CD14-positive monocyte (primary cell): ENCODE measurements at regions not wholly inside any gene's neighbourhood (a gene's known extent, or its start where the extent isn't known, plus 50 kb on each side); places are given as distances from the start of the nearest gene placed in this dataset.

Source experiments
- DNase-seq, 3 donors: peaks; one replicate each; pipeline ENCODE4 v3.0.0-alpha.2; 2011 to 2022
- H2AFZ ChIP-seq: 2 replicates; pipeline ENCODE4 v1.6.0; 2012; ENCODE audit warnings: mild to moderate bottlenecking, low read depth, low read length, inconsistent platforms; ENCODE audit not compliant: insufficient read depth, poor library complexity, severe bottlenecking
- H3K27ac ChIP-seq, 2 donors: 1 replicate in 1 of 2; 2 replicates in 1 of 2; pipeline ENCODE4 v1.5.1; 2012 to 2013; ENCODE audit warnings: low read length in 2 of 2, control low read depth in 1 of 2, inconsistent platforms in 1 of 2, low read depth in 1 of 2, mild to moderate bottlenecking in 1 of 2
- H3K27me3 ChIP-seq, 2 donors: one replicate each; pipeline versions ENCODE4 v1.6.0 to v1.6.1; 2011 to 2013; ENCODE audit warnings: low read length in 2 of 2; ENCODE audit not compliant: control insufficient read depth in 2 of 2, insufficient read depth in 2 of 2
- H3K36me3 ChIP-seq, 2 donors: replicated peaks in 1 of 2; 1 replicate in 1 of 2; 2 replicates in 1 of 2; pipeline versions ENCODE4 v1.5.1 to v1.6.1; 2012 to 2013; ENCODE audit warnings: low read length in 2 of 2, control low read depth in 1 of 2, inconsistent platforms in 1 of 2, mild to moderate bottlenecking in 1 of 2; ENCODE audit not compliant: insufficient read depth in 2 of 2, control insufficient read depth in 1 of 2
- H3K4me1 ChIP-seq, 2 donors: 1 replicate in 1 of 2; 2 replicates in 1 of 2; pipeline versions ENCODE4 v1.5.1 to v1.6.1; 2012 to 2013; ENCODE audit warnings: low read length in 2 of 2, control low read depth in 1 of 2, inconsistent platforms in 1 of 2, mild to moderate bottlenecking in 1 of 2, moderate library complexity in 1 of 2; ENCODE audit not compliant: insufficient read depth in 2 of 2, control insufficient read depth in 1 of 2
- H3K4me2 ChIP-seq: replicated peaks from 2 replicates; pipeline ENCODE3; 2012; ENCODE audit warnings: low read length, moderate library complexity, mild to moderate bottlenecking; ENCODE audit not compliant: poor library complexity, severe bottlenecking; ENCODE audit errors: extremely low read depth
- H3K4me3 ChIP-seq, 3 experiments: fragments of 200-600 bp in 1 of 3; sonication (generic) in 1 of 3; replicated peaks in 1 of 3; 1 replicate in 2 of 3; 2 replicates in 1 of 3; pipeline ENCODE4 v1.5.1; 2011 to 2013; ENCODE audit warnings: low read length in 3 of 3, mild to moderate bottlenecking in 3 of 3, control low read depth in 2 of 3, low read depth in 2 of 3, inconsistent platforms in 1 of 3, moderate library complexity in 1 of 3
- H3K79me2 ChIP-seq: 2 replicates; pipeline ENCODE4 v1.6.0; 2012; ENCODE audit warnings: mild to moderate bottlenecking, control low read depth, inconsistent platforms, low read length, moderate library complexity; ENCODE audit not compliant: insufficient read depth
- H3K9ac ChIP-seq: 2 replicates; pipeline ENCODE4 v1.6.0; 2017; ENCODE audit warnings: low read length, mild to moderate bottlenecking; ENCODE audit not compliant: insufficient read depth, poor library complexity, severe bottlenecking
- H3K9me3 ChIP-seq, 2 donors: replicated peaks in 1 of 2; 1 replicate in 1 of 2; 2 replicates in 1 of 2; pipeline versions ENCODE4 v1.5.1 to v1.6.1; 2012 to 2013; ENCODE audit warnings: low read length in 2 of 2, control low read depth in 1 of 2; ENCODE audit not compliant: control insufficient read depth in 1 of 2, insufficient read depth in 1 of 2
- H4K20me1 ChIP-seq: 2 replicates; pipeline ENCODE4 v1.6.0; 2012; ENCODE audit warnings: mild to moderate bottlenecking, low read length, control low read depth, moderate library complexity; ENCODE audit not compliant: insufficient read depth
- H3K27ac Mint-ChIP-seq, 7 donors: one replicate each; pipeline ENCODE4 v1.8.0; 2020; ENCODE audit warnings: mild to moderate bottlenecking in 7 of 7, mixed read lengths in 7 of 7, moderate library complexity in 6 of 7, inconsistent platforms in 2 of 7
- H3K27me3 Mint-ChIP-seq, 3 donors: one replicate each; pipeline ENCODE4 v1.8.0; 2021 to 2022; ENCODE audit warnings: low read depth in 3 of 3, mild to moderate bottlenecking in 3 of 3, mixed read lengths in 3 of 3, moderate library complexity in 3 of 3, inconsistent platforms in 1 of 3
- H3K36me3 Mint-ChIP-seq, 2 donors: one replicate each; pipeline ENCODE4 v1.8.0; 2020; ENCODE audit warnings: mixed read lengths in 2 of 2, inconsistent platforms in 1 of 2, mild to moderate bottlenecking in 1 of 2
- H3K4me1 Mint-ChIP-seq: one replicate; pipeline ENCODE4 v1.8.0; 2020; ENCODE audit warnings: mild to moderate bottlenecking, mixed read lengths
- H3K4me3 Mint-ChIP-seq, 2 donors: one replicate each; pipeline ENCODE4 v1.8.0; 2020; ENCODE audit warnings: mild to moderate bottlenecking in 2 of 2, mixed read lengths in 2 of 2, moderate library complexity in 1 of 2
- H3K9me3 Mint-ChIP-seq, 7 donors: one replicate each; pipeline ENCODE4 v1.8.0; 2020 to 2022; ENCODE audit warnings: mixed read lengths in 7 of 7, mild to moderate bottlenecking in 6 of 7, moderate library complexity in 6 of 7, inconsistent platforms in 2 of 7
- WGBS: methylation state at CpG from one replicate; pipeline ENCODE4 v1.1.5; 2013; ENCODE audit warnings: missing lambda C conversion rate; ENCODE audit not compliant: insufficient coverage; 5-methylcytosine and 5-hydroxymethylcytosine counted together
- intact Hi-C, 2 donors: fragments of 100-400 bp; cut with micrococcal nuclease; formaldehyde crosslinking; loops; one replicate each; pipeline versions ENCODE4 v1.15.0 to v1.15.1; 2023
- TF ChIP-seq, protein P1 (sequence below): fragments of 200-600 bp; IDR thresholded peaks from one replicate; pipeline ENCODE4 v1.8.0; 2022; ENCODE audit warnings: antibody characterized with exemption, mild to moderate bottlenecking

- Histone ChIP-seq H3K4me1 (no peaks in the 10 kb centered on the region), H3K9ac (no peak overlapping the region), H3K36me3 (no peaks in the 10 kb centered on the region), H2AFZ (no peak overlapping the region), H3K27ac (no peak overlapping the region), H3K4me3 (no peak overlapping the region), H4K20me1 (no peaks in the 10 kb centered on the region), H3K4me2 (no peak overlapping the region), H3K79me2 (no peaks in the 10 kb centered on the region), H3K27me3 (no peaks in the 10 kb centered on the region), H3K9me3 (no peaks in the 10 kb centered on the region)
- Mint-ChIP-seq H3K9me3 (no peaks in the 10 kb centered on the region), H3K36me3 (no peaks in the 10 kb centered on the region), H3K4me1 (peaks cover 9% of the 10 kb centered on the region), H3K27me3 (peaks cover 0 to 2% (median 0%) of the 10 kb centered on the region in 3 donors), H3K27ac (no peak overlapping the region), H3K4me3 (no peak overlapping the region)
- intact Hi-C loops = no loop called here
- no peak for DNase-seq
- WGBS = 32% methylated on average over 4 of the region's 4 CpGs
- TF ChIP-seq, protein P1, sequence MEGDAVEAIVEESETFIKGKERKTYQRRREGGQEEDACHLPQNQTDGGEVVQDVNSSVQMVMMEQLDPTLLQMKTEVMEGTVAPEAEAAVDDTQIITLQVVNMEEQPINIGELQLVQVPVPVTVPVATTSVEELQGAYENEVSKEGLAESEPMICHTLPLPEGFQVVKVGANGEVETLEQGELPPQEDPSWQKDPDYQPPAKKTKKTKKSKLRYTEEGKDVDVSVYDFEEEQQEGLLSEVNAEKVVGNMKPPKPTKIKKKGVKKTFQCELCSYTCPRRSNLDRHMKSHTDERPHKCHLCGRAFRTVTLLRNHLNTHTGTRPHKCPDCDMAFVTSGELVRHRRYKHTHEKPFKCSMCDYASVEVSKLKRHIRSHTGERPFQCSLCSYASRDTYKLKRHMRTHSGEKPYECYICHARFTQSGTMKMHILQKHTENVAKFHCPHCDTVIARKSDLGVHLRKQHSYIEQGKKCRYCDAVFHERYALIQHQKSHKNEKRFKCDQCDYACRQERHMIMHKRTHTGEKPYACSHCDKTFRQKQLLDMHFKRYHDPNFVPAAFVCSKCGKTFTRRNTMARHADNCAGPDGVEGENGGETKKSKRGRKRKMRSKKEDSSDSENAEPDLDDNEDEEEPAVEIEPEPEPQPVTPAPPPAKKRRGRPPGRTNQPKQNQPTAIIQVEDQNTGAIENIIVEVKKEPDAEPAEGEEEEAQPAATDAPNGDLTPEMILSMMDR = no peak
Measured at GRCh38 chr10:52650873-52651272, 121.7 kb downstream of the MBL2 start.

DNA sequence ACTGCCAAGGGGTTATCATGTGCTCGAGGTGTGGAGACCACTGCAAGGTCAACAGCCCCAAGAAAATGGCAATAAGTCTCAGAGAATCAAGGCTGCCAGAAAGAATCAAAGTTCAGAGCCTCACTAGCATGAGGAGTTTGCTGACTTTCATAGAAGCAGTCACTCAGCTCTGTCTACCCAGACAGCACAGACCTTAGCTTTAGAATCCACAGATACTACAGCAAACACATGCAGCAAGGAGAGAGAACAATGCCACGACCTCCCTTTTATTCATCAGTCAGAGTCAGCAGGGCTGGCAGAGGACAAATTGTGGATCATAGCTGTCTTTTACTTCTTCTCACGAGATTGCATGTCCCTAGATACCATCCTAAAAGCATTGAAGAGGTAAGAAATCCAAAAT lies 121.3 kb downstream of the MBL2 start:
- Mint-ChIP-seq H3K9me3 (no peaks in the 10 kb centered on the region), H3K4me3 (no peak overlapping the region), H3K36me3 (no peaks in the 10 kb centered on the region), H3K27me3 (peaks cover 0 to 2% (median 0%) of the 10 kb centered on the region in 3 donors), H3K4me1 (peaks cover 9% of the 10 kb centered on the region), H3K27ac (no peak overlapping the region)
- Histone ChIP-seq H3K27ac (no peak overlapping the region), H4K20me1 (no peaks in the 10 kb centered on the region), H3K9me3 (no peaks in the 10 kb centered on the region), H3K27me3 (no peaks in the 10 kb centered on the region), H2AFZ (no peak overlapping the region), H3K4me1 (no peaks in the 10 kb centered on the region), H3K79me2 (no peaks in the 10 kb centered on the region), H3K9ac (no peak overlapping the region), H3K4me3 (no peak overlapping the region), H3K4me2 (no peak overlapping the region), H3K36me3 (no peaks in the 10 kb centered on the region)
- TF ChIP-seq, protein P1 = no peak
- intact Hi-C loops = no loop called here
- 100% methylated on average over 1 of the region's 3 CpGs for WGBS
- no peak for DNase-seq
